GM19025 (cell line): ENCODE measurements at regions not wholly inside any gene's neighbourhood (a gene's known extent, or its start where the extent isn't known, plus 50 kb on each side); places are given as distances from the start of the nearest gene placed in this dataset.

Experiments used
- ATAC-seq: cut with Tn5 transposase; IDR thresholded peaks from one replicate; pipeline ENCODE4 v1.9.1; 2021; ENCODE audit warnings: mild to moderate bottlenecking, low read depth, moderate library complexity; ENCODE audit not compliant: unreplicated experiment

- no peak for ATAC-seq
Measured at GRCh38 chr12:124450376-124450750, 117.0 kb downstream of the NCOR2 start.

- no peak for ATAC-seq
Measured at GRCh38 chr12:124449623-124450375, 117.6 kb downstream of the NCOR2 start.

GRCh38 chr12:124448955-124449622, 118.3 kb downstream of the NCOR2 start:
- ATAC-seq: no peak

GRCh38 chr12:124448241-124448954, 119.0 kb downstream of the NCOR2 start:
- no peak for ATAC-seq

DNA sequence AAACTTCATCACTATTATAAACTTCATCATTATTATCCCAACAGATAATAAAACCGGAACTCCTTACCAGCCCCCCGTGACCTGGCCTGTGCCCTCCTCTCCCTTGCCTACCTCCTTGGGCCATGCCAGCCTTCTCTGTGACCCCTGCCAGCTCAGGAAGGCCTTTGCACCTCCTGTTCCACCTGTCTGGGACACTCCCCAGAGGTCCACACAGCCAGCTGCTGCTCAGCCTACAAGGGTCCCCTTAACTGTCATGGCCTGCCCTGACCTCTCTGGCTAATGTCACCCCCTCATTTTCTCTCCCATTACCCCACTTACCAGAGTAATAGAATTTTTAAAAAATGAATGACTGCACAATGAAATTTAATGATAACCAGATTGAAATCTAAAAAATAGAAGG, 121.0 kb downstream of the NCOR2 start:
- ATAC-seq: no peak

- ATAC-seq: no peak
Measured at GRCh38 chr12:124445826-124446225, 121.6 kb downstream of the NCOR2 start.

DNA sequence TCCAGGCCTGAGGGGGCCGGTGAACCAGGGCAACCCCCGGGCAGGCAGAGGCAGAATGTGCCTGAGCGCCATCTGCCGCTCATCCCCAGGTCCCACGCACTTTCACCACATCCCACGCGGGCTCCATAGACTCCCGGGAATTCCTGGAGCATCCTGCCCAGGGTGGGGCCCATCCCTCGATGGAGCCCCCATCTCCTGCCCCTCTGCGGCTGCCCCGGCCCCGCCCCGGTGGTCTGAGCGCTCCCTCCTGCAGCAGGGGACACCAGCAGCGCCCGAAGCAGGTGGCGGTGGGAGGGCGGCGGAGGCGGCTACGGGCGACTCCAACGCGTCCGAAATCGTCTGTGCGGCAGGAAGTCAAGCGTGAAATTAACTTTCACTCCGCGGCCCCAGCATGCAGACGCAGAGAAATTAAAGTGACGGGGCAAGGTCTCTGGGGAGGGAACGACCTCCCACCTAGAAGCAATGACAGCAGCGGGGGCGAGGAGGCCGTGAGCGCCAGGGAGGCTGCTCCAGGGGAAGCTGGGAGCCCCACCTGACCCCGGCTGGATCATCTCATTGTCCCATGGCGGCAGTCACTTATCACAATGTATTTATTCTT, 122.2 kb downstream of the NCOR2 start:
- no peak for ATAC-seq

- no peak for ATAC-seq
Measured at GRCh38 chr12:124443931-124444712, 123.3 kb downstream of the NCOR2 start.

DNA sequence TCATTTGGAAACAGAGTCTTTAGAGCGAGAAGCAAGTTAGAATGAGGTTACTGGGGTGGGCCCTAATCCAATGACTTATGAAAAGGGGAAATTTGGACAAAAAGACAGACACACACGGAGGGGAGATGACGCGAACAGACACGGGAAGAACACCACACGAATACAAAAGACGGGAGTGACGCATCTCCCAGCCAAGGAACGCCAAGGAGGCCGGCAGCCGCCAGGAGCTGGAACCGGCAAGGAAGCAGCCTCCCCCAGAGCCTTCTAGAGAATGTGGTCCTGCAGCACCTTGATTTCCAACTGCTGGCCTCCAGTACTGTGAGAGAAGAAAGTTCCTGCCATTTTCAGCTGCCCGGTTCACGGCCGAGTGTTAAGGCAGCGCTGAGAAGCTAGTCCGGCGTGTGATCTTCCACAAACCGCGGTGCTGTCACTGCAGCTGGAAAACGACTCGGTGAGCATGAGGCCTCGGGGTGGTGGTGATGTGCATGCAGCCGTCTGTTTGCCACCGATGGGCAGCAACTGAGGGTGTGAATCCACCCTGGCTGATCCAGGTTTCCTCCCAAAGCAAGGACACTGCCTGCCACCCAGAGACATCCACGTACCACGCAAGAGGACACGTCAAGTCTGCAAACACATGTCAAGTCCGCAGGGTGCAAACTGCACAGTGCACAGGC, 124.5 kb downstream of the NCOR2 start:
- ATAC-seq: no peak

DNA sequence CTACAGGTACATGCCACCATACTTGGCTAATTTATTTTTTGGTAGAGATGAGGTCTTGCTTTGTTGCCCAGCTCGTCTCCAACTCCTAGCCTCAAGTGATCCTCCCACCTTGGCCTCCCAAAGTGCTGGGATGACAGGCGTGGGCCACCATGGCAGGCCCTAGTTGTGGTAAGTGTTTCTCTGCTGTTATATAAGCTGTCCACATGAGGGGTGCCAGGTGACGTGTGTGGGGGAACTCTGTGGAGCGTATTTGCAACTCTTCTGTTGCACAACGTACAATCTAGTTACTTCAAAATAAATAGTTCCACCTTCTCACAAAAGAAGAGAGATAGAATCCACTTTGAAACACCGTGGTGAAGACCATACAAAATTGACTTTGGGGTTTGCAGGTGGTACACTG, 125.1 kb downstream of the NCOR2 start:
- ATAC-seq: no peak

DNA sequence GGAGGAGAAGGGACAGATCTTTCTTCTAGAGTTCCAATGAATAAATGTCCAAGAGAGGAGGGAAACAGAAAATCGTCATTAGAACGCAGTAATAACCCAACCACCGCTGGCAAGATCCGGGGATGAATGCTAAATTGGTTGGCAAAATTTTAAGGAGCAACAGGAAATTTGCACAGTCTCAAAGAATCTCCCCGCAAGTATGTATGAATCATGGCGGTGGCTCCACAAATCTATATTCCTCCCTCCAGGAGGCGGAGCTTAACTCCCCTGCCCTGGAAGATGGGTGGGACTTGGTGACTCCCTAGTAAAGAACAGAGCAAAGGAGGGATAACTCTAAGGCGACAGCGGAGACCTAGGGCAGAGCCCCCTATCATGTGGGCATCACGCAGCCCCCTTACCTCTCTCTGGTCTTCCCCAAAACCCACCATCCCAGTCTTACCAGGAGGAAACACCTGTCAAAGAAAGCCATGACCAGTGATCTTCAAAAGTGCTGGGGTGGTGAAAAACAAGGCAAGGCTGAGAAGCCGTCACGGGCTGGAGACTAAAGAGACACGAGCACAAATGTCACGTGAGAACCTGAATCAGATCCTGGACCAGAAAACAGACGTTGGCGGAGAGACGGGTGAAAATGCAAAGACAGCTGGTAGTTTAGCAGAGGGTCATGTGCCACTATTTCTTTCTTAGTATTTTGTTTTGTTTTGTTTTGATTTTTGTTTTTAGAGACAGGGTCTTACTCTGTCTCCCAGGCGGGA, 125.8 kb downstream of the NCOR2 start:
- no peak for ATAC-seq

DNA sequence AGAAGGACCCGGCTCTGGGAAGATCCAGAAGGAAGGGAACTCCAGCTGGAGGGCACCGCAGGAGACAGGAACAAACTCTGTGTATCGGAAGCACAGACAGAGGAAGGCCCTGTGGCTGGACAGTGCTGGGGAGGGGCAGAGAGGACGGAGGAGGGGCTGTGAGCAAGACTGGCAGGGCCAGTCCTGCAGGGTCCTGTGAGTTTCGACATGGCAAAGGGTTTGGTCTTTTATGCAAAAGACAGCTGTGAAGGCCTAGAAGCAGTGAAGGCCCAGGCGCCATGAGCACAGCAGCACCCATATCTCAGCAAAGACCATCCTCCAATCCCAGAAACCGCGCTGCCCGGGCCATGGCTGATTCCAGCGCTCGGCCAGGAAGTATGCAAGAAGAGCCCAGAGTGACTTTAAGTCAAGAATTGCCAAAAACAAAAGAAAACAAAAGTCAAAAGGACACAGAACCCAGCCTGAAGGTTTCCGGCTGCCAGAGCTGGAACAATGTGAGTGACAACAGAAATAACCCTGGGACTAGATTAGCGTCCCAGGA, 126.5 kb downstream of the NCOR2 start:
- no peak for ATAC-seq

DNA sequence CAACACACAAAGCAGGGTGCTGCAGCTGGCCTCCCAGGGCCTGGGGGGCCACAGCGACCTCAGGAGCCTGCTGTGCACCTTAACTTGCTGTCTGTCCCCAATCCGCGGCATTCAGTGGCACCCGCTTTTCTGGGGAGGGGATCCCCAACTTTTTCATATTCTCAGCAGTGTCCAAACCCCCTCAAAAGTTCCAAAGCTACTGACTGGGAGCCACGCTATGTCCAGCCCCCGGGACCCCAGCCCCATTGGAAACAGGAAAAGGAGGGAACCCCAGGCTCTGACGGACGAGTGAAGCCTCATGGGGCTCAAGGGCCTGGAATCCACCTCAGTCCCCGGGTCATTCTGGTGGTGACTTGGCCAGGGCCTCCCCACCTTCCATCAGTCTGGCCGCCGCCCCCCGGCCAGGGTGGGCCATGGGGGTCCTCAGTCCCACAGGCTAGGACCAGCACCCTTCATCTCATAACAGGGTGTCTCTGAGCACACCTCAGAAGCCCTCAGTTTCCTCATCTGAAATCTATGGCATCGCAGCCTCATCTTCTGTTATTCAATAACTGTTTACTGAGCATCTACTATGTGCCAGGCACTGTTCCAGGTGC, 127.3 kb downstream of the NCOR2 start:
- ATAC-seq: no peak

DNA sequence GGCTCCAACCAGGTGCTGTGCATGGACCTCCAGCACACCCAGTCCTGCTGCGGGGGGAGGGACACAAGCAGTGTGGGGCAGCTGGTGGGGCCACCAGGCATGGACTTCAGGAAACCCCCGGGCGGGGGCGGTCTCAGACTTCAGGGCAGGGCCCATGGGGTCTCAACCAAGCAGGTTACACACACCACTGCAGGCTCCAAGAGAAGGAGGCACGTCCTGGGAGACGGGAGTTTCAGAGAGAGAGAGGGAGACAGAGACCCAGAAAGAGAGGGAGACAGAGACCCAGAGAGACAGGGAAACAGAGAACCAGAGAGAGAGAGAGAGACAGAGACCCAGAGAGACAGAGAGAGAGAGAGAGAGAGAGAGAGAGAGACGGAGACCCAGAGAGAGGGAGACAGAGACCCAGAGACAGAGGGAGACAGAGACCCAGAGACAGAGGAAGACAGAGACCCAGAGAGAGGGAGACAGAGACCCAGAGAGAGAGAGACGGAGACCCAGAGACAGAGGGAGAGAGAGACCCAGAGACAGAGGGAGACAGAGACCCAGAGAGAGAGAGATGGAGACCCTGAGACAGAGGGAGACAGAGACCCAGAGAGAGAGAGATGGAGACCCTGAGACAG, 128.9 kb downstream of the NCOR2 start:
- ATAC-seq: no peak

GRCh38 chr12:124437617-124438436, 129.6 kb downstream of the NCOR2 start:
- ATAC-seq: no peak

DNA sequence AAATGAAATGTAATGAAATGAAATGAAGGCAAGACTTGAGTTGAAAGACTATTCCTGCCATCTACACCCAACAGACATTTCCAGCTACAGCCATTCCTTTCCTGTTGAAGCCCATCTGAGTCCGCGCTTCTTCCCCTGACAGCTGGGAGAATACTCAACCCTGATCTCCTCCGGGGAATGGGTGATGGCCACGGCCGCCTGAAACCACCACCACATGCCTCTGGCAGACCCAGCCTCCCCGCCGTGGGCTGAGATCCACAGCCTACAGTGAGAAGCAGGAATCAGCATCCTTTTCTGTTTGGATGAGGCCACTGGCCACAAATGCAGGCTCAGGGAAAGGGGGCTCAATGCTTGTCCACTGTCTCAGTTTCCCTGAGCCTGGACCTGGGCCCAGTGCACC, 130.3 kb downstream of the NCOR2 start:
- no peak for ATAC-seq

- no peak for ATAC-seq
Measured at GRCh38 chr12:124436366-124436765, 131.0 kb downstream of the NCOR2 start.
